GM15510 (cell line): ENCODE measurements at regions not wholly inside any gene's neighbourhood (a gene's known extent, or its start where the extent isn't known, plus 50 kb on each side); places are given as distances from the start of the nearest gene placed in this dataset.

ENCODE experiments used
- POLR2A ChIP-seq: IDR thresholded peaks from 3 replicates; pipeline ENCODE4 v1.6.1; 2011; ENCODE audit warnings: borderline replicate concordance; ENCODE audit not compliant: insufficient read length; ENCODE audit errors: extremely low read depth

DNA sequence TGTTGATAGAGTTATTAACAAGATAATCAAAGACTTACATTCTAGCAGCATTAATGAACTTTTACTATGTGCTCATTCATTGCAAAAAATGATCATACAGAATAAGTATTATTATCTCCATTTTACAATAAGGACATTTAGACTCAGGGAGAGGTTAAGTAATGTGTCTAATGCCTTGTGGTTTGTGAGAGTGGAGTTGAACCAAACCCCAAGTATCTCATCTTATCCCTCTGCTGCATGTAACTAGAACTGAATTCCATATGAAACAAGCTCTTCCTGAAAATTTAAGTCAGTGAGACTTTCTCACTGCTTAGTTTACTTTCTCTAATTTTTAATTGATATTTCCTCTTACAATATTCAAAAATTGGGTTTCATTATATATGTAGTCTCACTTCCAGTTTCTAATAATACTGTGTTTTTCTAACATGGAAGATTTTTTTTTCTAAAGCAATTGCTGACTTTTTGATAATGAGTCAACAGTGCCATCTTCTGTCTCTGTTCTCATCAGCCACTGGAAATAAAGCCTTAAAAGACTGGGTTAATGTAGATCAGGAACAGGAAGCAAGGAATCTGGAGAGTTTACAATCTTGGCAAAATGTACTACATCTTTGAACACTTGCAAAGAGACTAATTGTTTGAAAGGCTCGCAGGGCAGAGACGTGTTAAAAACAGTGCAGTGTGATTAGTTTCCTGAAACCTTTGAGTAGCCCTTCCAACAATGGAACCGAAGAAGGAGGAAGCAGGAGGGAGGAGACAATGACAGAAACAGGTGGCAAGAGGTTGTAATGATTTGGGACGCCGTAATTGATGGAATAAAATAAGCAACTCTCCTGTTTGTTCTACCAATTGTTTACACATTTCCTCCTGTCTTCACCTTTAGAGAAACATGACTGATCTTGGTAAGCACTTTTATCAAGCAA, 567.6 kb downstream of the MRPL39 start:
- TF ChIP-seq POLR2A, result no peak

- no peak for TF ChIP-seq POLR2A
Measured at GRCh38 chr21:25036775-25037174, 570.5 kb downstream of the MRPL39 start.

DNA sequence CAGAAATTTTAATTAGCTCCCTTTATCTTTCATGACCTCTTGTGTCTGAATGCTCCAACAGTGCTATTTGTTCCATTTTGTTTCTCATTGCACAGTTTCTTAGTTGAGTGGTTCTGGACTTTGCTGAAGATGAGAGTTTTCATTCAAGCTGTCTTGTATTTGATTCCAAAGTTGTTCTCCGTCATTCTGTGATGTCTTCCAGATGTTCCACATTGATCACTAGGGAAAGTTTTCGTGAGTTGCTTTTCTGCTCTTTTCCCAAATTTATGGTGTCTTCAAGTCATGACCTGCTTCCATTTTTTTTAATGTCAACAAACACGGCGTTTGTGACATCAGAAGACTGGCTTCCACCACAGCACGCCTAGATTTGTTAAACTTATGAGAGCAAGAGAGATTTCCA, 575.5 kb downstream of the MRPL39 start:
- TF ChIP-seq POLR2A, result no peak

DNA sequence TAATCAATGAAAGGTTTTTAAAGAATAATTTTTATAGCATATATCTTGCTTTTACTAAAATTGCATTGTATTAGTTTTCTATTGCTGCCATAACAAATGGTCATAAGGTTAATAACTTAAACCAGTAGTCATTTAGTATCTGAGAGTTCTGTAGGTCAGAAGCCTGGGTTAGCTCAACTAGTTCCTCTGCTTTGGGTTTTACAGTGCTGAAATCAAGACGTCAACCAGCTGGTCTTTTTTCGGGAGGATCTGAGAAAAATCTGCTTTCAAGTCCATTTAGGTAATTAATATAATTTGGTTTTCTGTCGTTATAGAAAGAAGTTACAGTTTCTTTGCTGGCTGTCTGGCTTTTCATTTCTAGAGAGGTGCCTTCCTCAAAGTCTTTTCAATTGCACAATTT, 577.7 kb downstream of the MRPL39 start:
- no peak for TF ChIP-seq POLR2A

GRCh38 chr21:25025596-25025995, 581.7 kb downstream of the MRPL39 start:
- no peak for TF ChIP-seq POLR2A

DNA sequence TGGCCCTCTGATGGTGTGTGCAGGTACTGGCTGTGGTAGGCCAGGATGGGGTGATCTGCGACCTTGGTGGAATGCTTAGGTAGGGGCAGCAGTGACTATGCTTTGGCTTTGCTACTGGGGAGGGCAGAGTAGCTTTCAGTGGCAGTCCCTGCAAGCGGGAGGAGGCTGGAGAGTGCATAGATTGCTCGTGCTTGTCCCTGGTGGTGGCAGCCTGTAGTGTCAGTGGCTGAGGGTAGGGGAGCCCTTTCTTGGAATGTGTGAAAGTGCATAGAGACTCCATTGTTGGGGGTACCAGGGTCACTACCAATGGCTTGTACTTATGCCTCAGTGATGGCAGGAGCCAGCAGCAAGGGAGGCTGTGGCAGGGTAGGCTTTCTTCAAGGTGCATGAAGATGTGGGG, 582.6 kb downstream of the MRPL39 start:
- TF ChIP-seq POLR2A, result no peak

GRCh38 chr21:25005388-25005787, 601.9 kb downstream of the MRPL39 start:
- no peak for TF ChIP-seq POLR2A

- no peak for TF ChIP-seq POLR2A
Measured at GRCh38 chr21:25002676-25003075, 604.6 kb downstream of the MRPL39 start.

GRCh38 chr21:24995216-24995615, 612.1 kb downstream of the MRPL39 start:
- TF ChIP-seq POLR2A, result no peak

DNA sequence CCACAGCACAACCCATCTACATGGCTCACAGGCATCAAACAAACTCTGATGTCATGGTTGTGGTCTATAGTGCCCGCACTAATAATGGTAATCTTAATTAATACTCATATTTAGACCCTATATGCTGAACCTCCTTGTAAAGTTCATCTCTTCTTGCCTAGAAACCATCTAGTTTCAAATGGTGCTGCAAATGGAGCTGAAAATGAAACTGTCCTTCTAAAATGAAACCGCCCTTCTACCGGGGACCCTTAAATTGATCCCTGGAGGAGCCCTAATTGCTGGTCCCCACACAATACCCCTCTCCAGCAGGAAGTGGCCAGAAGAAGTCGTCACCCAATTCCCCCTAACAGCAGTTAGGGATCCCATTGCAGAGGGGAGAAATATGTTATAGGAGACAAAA, 612.6 kb downstream of the MRPL39 start:
- no peak for TF ChIP-seq POLR2A

- TF ChIP-seq POLR2A, result no peak
Measured at GRCh38 chr21:24989516-24989915, 617.8 kb downstream of the MRPL39 start.

DNA sequence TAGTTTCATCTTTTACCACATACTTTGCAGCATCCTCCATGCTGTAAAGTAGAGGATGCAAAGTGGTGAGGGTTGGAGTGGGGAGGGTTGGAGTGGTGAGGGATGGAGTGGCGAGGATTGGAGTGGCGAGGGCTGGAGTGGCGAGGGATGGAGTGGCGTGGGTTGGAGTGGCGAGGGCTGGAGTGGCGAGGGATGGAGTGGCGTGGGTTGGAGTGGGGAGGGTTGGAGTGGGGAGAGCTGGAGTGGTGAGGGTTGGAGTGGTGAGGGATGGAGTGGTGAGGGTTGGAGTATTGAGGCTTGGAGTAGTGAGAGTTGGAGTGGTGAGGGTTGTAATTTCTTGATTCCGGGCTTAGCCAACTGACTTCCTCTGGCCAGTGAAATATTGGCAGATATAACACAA, 618.3 kb downstream of the MRPL39 start:
- no peak for TF ChIP-seq POLR2A

- no peak for TF ChIP-seq POLR2A
Measured at GRCh38 chr21:24976238-24976637, 631.0 kb downstream of the MRPL39 start.

DNA sequence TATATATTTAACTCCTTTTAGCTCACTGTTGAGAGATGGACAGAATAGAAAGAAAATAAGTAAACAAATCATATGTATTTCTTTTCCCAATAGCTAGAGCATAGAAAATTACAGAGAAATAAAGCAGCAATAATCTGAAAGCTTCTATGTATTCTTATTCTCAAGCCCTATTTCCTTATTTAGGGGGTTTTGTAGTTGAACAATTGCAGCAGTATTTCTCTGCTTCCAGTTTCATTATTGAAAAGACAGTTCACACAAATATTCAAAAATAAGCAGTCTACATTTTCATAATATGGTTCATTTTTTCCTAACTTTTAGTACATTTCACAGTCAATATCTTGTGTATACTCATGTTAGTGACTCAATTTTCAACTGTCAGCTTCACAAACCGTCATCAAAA, 638.2 kb downstream of the MRPL39 start:
- no peak for TF ChIP-seq POLR2A

DNA sequence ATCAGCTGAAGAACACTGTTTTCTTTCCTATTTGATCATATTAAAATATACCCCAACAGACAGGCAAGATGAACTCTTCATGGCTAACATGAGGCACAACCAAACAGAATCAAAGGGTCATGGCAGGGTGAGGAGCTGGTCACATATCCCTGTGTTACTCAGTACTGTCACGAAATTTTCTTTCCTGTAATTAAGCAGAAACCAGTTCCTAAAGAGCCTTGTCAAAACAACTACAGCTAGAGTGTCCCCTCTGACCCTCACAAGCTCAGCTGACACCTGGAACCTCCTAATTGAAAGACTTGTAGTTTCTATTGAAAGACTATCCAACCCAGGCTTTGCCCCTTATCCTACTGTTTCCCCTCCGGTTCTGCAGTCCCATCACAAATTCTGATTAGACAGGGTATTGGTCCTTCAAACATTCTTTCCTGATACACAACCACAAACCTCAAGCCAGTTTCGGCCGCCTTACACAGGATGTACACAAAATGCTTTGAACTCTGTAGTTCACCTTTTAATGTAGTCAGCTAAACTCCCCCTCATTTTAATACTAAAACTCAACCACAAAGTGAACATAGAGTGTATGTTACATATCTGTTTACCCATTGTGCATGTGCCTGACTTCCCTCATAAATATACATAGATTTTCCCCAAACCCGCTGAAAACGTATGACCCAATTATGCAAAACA, 651.9 kb downstream of the MRPL39 start:
- no peak for TF ChIP-seq POLR2A

GRCh38 chr21:24948186-24948585, 659.1 kb downstream of the MRPL39 start:
- no peak for TF ChIP-seq POLR2A
